ENCODE measurements at regions not wholly inside any gene's neighbourhood (a gene's known extent, or its start where the extent isn't known, plus 50 kb on each side); places are given as distances from the start of the nearest gene placed in this dataset.
A peak's percentile ranks its signal among the peaks of the same experiment; 100 is the strongest.

GRCh38 chr12:75628916-75629315 lies 117.5 kb upstream of the KRR1 start (continued):
- TF ChIP-seq ELK3 (CRISPR knock-in tag; IDR thresholded peaks at IDR 0.05) (no peak), CEBPG (CRISPR knock-in tag; IDR thresholded peaks at IDR 0.05) (no peak), CEBPG (tag; conservative IDR thresholded peaks at IDR 0.05 in 1 of 2, IDR thresholded peaks at IDR 0.05 in 1 of 2) (no peak), ZNF551 (CRISPR knock-in tag; IDR thresholded peaks at IDR 0.05) (no peak), ZNF263 (CRISPR knock-in tag; IDR thresholded peaks at IDR 0.05; ENCODE audit: borderline replicate concordance) (no peak)

- no peak for DNase-seq (ENCODE audit: extremely low read depth in 1 of 4, low spot score in 3 of 4)
- ATAC-seq = no peak
- FAIRE-seq = no peak
- H3K27me3 ChIP-seq (ENCODE audit: control insufficient read depth in 2 of 2, insufficient read depth in 2 of 2, low read length in 2 of 2) = no peaks in the 10 kb centered on the region
- CTCF ChIA-PET (ENCODE audit: low intra/inter-chr PET ratio) = no interaction called here
- BruUV-seq (replicated peaks) = no TSS peak
- no peak overlapping the region for H3K4me2 ChIP-seq (ENCODE audit: insufficient read depth, low read length)
- in situ Hi-C loops (cut with MboI) (no loop called here), intact Hi-C loops (cut with micrococcal nuclease) (no loop called here)
- H3K79me2 ChIP-seq (ENCODE audit: control insufficient read depth, insufficient read depth, low read length) = no peaks in the 10 kb centered on the region
- POLR2A ChIA-PET = no interaction called here
- H3K4me3 ChIP-seq = no peak overlapping the region
- no peaks in the 10 kb centered on the region for H3K4me1 ChIP-seq (replicated peaks in 1 of 2; ENCODE audit: control insufficient read depth in 2 of 2, insufficient read depth in 2 of 2, low read length in 2 of 2)
- H3K36me3 ChIP-seq (ENCODE audit: control insufficient read depth, insufficient read depth, low read length) = no peaks in the 10 kb centered on the region
- no peaks in the 10 kb centered on the region for H3K9me1 ChIP-seq (ENCODE audit: control insufficient read depth, insufficient read depth, low read length)
- TF ChIP-seq NONO (IDR thresholded peaks at IDR 0.05; ENCODE audit: low read depth in 2 of 2, low read length in 1 of 2) (no peak), CUX1 (CRISPR knock-in tag; IDR thresholded peaks at IDR 0.05) (peak; percentile 68; the same call in 1 of the 2 replicates)
- no peak overlapping the region for H3K27ac ChIP-seq (ENCODE audit: extremely low read depth, low read depth, low read length)
- no peak overlapping the region for H3K9ac ChIP-seq (ENCODE audit: insufficient read depth in 1 of 2, low read depth in 2 of 2, low read length in 2 of 2)
- no peaks in the 10 kb centered on the region for H4K20me1 ChIP-seq (replicated peaks; ENCODE audit: control insufficient read depth, insufficient read depth, low read length)
- 4% methylated on average over 1 of the region's 1 CpG for WGBS (ENCODE audit: insufficient coverage, low coverage, missing lambda C conversion rate)
- H3K9me3 ChIP-seq (replicated peaks; ENCODE audit: control insufficient read depth, insufficient read depth, low read depth, low read length) = no peaks in the 10 kb centered on the region
- no peak overlapping the region for H2AFZ ChIP-seq (ENCODE audit: low read depth, low read length)
Measured at GRCh38 chr12:75628511-75628910, 117.1 kb upstream of the KRR1 start.
